OCI-LY7 (cell line): ENCODE measurements at regions not wholly inside any gene's neighbourhood (a gene's known extent, or its start where the extent isn't known, plus 50 kb on each side); places are given as distances from the start of the nearest gene placed in this dataset.
"Not testable (repeated sequence)": the region's sequence is repeated elsewhere in the genome, so short reads cannot be mapped to it uniquely, and the experiment has no call there.

Experiments used
- BruUV-seq: library from RNA; stranded (reverse); fragments of 400-500 nt; replicated peaks from 2 replicates; lab custom pipeline; 2021; lab: Mats Ljungman, UMichigan
- CTCF ChIA-PET: fragments of 300-600 bp; sonication (Branson Sonifier 250); formaldehyde crosslinking; loops from one replicate; lab custom pipeline; 2022; ENCODE audit warnings: antibody characterized with exemption; ENCODE audit not compliant: unreplicated experiment; lab: Charles Lee
- POLR2A ChIA-PET: fragments of 300-600 bp; sonication (Branson Sonifier 250); formaldehyde crosslinking; loops from one replicate; lab custom pipeline; 2022; ENCODE audit warnings: antibody characterized with exemption; lab: Charles Lee
- DNase-seq: peaks from one replicate; pipeline ENCODE4 v3.0.0-alpha.2; 2015; ENCODE audit warnings: low spot score
- H2AFZ ChIP-seq: fragments of 200-600 bp; sonication (generic), shearing (Covaris generic); 2 replicates; pipeline ENCODE4 v1.6.1; 2014; ENCODE audit warnings: mild to moderate bottlenecking, antibody characterized with exemption, low read length, moderate library complexity
- H3K27ac ChIP-seq: fragments of 200-600 bp; sonication (generic); 2 replicates; pipeline ENCODE4 v1.5.1; 2014; ENCODE audit warnings: mixed run types, low read depth, mild to moderate bottlenecking, moderate library complexity, low read length, inconsistent platforms; ENCODE audit not compliant: poor library complexity, severe bottlenecking
- H3K36me3 ChIP-seq: fragments of 200-600 bp; sonication (generic); 2 replicates; pipeline ENCODE4 v1.6.1; 2014; ENCODE audit warnings: mild to moderate bottlenecking, antibody characterized with exemption, low read length, moderate library complexity, mixed read lengths; ENCODE audit not compliant: insufficient read depth
- H3K4me1 ChIP-seq: fragments of 200-600 bp; sonication (generic); 2 replicates; pipeline ENCODE4 v1.5.1; 2014; ENCODE audit warnings: mild to moderate bottlenecking, low read length; ENCODE audit not compliant: insufficient read depth, poor library complexity, severe bottlenecking
- H3K4me2 ChIP-seq: fragments of 200-600 bp; sonication (generic); 2 replicates; pipeline ENCODE4 v1.6.1; 2014; ENCODE audit warnings: mild to moderate bottlenecking, low read length
- H3K4me3 ChIP-seq: fragments of 200-600 bp; sonication (generic); 2 replicates; pipeline ENCODE4 v1.5.1; 2014; ENCODE audit warnings: mild to moderate bottlenecking, low read depth, low read length; ENCODE audit not compliant: poor library complexity, severe bottlenecking
- H3K79me2 ChIP-seq: fragments of 200-600 bp; sonication (generic); 2 replicates; pipeline ENCODE4 v1.6.1; 2016; ENCODE audit warnings: low read depth, mild to moderate bottlenecking, low read length, moderate library complexity, mixed read lengths; ENCODE audit not compliant: insufficient read depth
- H3K9me2 ChIP-seq: fragments of 200-600 bp; sonication (generic); 2 replicates; pipeline ENCODE4 v1.6.1; 2016; ENCODE audit warnings: mild to moderate bottlenecking, low read length, mixed read lengths; ENCODE audit not compliant: insufficient read depth
- H3K9me3 ChIP-seq: fragments of 200-600 bp; sonication (generic); 2 replicates; pipeline ENCODE4 v1.6.1; 2014; ENCODE audit warnings: mild to moderate bottlenecking, mixed run types, low read length, mixed read lengths
- H4K20me1 ChIP-seq: fragments of 200-600 bp; sonication (generic); 2 replicates; pipeline ENCODE4 v1.6.1; 2014; ENCODE audit warnings: mild to moderate bottlenecking, antibody characterized with exemption, low read length, moderate library complexity, mixed read lengths; ENCODE audit not compliant: insufficient read depth
- EZH2phosphoT487 ChIP-seq: fragments of 200-600 bp; sonication (generic); IDR thresholded peaks from 2 replicates; pipeline ENCODE4 v1.6.1; 2018; ENCODE audit warnings: low read depth, borderline replicate concordance, mild to moderate bottlenecking, mixed run types, antibody characterized with exemption, low read length, moderate library complexity, mixed read lengths
- intact Hi-C: fragments of 100-400 bp; cut with micrococcal nuclease; formaldehyde crosslinking; loops from one replicate; pipeline ENCODE4 v1.10.0; 2022; ENCODE audit not compliant: unreplicated experiment

DNA sequence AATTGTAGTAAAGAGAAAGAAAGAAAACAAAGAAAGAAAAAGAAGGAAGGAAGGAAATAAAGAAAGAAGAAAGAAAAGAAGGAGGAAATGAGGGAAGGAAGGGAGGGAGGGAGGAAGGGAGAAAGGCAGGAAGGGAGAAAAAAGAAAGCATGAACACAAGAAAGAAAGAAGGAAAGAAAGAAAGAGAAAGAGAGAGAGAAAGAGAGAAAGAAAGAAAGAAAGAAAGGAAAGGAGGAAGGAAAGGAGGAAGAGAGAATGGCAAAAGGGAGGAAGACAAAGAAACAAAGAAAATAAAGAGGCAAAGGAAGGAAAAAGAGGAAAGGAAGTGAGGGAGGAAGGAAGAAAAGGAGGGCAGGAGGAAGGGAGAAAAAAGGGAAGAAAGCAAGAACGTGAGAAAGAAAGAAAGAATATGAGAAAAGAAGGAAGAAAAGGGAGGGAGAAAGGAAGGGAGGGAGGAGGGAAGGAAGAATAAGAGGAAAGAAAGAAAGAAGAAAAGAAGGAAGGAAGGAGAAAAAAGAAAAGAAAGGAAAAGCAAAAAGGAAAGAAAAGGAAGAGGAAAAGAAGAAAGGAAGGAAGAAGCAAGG lies 2775.4 kb downstream of the RPIA start:
- H3K9me3 ChIP-seq, CTCF ChIA-PET, H3K4me2 ChIP-seq, intact Hi-C loops, POLR2A ChIA-PET, H3K9me2 ChIP-seq, H3K36me3 ChIP-seq, H3K79me2 ChIP-seq, H3K4me3 ChIP-seq, BruUV-seq, H2AFZ ChIP-seq, H3K27ac ChIP-seq, DNase-seq, H3K4me1 ChIP-seq, H4K20me1 ChIP-seq: not testable (repeated sequence)

DNA sequence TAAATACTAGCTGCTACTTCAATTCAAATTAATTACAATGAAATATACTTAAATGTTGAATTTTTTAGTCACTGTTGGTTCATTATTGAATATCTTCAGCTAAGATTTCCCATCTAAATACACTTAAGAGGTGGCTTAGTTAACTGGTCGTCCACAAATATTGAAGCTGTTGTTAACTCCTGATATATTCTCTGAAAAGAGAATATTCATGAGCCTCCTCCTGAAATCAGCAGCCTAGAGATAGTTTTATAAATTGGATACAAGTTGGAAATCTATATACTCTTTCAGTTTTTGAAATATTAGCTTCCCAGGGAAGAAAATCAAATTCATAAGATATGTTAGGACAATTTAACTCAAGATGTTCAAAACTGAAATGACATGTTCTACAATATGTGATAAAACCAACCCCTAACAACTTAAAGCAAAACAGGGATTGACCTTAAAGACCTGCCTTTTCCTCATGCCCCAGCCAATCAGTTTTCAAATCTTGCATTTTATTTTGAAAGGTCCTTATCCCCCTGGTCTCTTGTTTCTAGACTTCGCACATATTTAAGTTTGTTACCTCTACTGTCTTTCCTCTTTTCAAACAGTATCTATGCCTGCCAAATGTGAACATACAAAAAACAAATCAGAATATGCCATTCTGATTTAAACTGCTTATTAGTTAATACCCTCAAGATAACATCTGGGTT lies 2784.9 kb downstream of the RPIA start:
- CTCF ChIA-PET, intact Hi-C loops, H3K27ac ChIP-seq, H2AFZ ChIP-seq, H3K9me2 ChIP-seq, H3K36me3 ChIP-seq, BruUV-seq, H3K4me2 ChIP-seq, H3K4me3 ChIP-seq, H3K4me1 ChIP-seq, H4K20me1 ChIP-seq, DNase-seq, H3K79me2 ChIP-seq, H3K9me3 ChIP-seq, POLR2A ChIA-PET: not testable (repeated sequence)

DNA sequence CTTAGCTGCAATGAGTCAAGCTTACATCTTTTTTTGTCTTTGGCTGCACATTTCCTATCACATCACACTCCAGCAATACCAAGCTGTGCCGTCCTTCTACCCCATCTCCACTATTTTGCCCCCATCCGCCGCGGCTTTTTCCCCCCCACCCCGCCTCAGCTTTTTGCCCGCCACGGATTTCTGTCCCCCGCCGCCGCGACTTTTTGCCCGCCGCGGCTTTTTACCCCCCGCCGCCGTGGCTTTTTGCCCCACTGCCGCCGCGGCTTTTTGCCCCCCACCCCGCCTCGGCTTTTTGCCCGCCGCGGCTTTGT lies 2785.4 kb downstream of the RPIA start:
- H3K27ac ChIP-seq, H3K4me1 ChIP-seq, H3K4me2 ChIP-seq, H3K79me2 ChIP-seq, H3K4me3 ChIP-seq, H3K9me2 ChIP-seq, POLR2A ChIA-PET, DNase-seq, H4K20me1 ChIP-seq, H2AFZ ChIP-seq, CTCF ChIA-PET, intact Hi-C loops, H3K36me3 ChIP-seq, BruUV-seq, H3K9me3 ChIP-seq: not testable (repeated sequence)
- 0 out of 2 replicates have a peak, but pooled peaks have one; percentile 94 for TF ChIP-seq EZH2phosphoT487

DNA sequence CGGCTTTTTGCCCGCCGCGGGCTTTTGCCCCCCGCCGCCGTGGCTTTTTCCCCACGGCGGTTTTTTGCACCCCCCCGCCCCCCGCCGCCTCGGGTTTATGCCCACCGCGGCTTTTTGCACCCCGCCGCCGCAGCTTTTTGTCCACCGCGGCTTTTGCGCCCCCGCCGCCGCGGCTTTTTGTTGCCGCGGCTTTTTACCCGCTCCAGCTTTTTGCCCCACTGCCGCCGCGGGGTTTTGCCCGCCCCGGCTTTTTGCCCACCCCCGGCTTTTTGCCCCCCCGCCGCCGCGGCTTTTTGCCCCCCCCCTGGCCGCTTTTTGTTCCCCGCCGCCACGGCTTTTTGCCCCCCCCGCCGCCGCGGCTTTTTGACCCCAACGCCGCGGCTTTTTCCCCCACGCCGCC lies 2785.8 kb downstream of the RPIA start:
- POLR2A ChIA-PET = not testable (repeated sequence)
- Histone ChIP-seq H3K4me3 (peak overlapping the region; percentile 68), H3K4me2 (peak overlapping the region; percentile 79)

More for the DNA sequence above, 2785.8 kb downstream of the RPIA start:
- H2AFZ ChIP-seq, H3K27ac ChIP-seq, H3K79me2 ChIP-seq, H3K4me1 ChIP-seq, BruUV-seq, H3K9me3 ChIP-seq, H3K9me2 ChIP-seq, intact Hi-C loops, CTCF ChIA-PET, H3K36me3 ChIP-seq, H4K20me1 ChIP-seq: not testable (repeated sequence)
- DNase-seq = peak; percentile 6
